ENCODE measurements at regions not wholly inside any gene's neighbourhood (a gene's known extent, or its start where the extent isn't known, plus 50 kb on each side); places are given as distances from the start of the nearest gene placed in this dataset.
"Not testable (repeated sequence)": the region's sequence is repeated elsewhere in the genome, so short reads cannot be mapped to it uniquely, and the experiment has no call there.

DNA sequence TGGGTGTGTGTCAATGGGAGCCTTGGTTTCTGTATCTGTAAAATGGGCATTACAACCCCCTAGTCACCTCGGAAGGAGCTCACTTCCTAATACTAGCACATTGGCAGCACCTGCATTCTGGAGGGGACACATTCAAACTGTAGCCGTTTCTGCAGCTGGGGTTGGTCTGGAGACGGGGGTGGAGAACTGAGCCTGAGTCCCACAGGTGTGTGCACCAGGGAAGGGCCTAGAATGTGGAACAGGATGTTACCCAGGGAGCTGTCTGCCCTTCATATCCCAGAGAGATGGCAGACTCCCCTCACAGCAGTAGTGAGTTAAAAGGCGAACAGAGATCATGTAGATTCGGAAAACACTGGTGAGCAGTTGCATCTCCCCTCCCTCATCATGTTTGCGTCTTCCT, 272.8 kb upstream of the ZNF32 start:
- peaks cover 0 to 7% (median 0%) of the 10 kb centered on the region in 3 donors for H3K9me3 Mint-ChIP-seq
- 100% methylated on average over 1 of the region's 6 CpGs for WGBS (ENCODE audit: insufficient coverage)
- Histone ChIP-seq H3K9me3 (no peaks in the 10 kb centered on the region), H3K4me1 (ENCODE audit: control insufficient read depth in 1 of 2, extremely low read depth in 1 of 2, insufficient read depth in 2 of 2, low read length in 2 of 2) (no peaks in the 10 kb centered on the region), H3K4me3 (ENCODE audit: control insufficient read depth in 1 of 2, extremely low read depth in 1 of 2, low read length in 1 of 2) (no peak overlapping the region), H3K36me3 (ENCODE audit: control insufficient read depth in 2 of 2, extremely low read depth in 1 of 2, insufficient read depth in 1 of 2, low read length in 1 of 2) (no peaks in the 10 kb centered on the region), H3K27me3 (replicated peaks in 1 of 2; ENCODE audit: control insufficient read depth in 2 of 2, extremely low read depth in 1 of 2, insufficient read depth in 2 of 2, low read length in 1 of 2) (peaks cover 0 to 7% of the 10 kb centered on the region in 2 experiments), H3K27ac (ENCODE audit: low read length) (no peak overlapping the region)
- DNase-seq (no peak), ATAC-seq (replicated peaks in 1 of 4) (no peak)
- H3K27ac Mint-ChIP-seq, result no peak overlapping the region
- H3K36me3 Mint-ChIP-seq, result no peaks in the 10 kb centered on the region
- no peaks in the 10 kb centered on the region for H3K4me1 Mint-ChIP-seq
- ChIA-PET CTCF (interaction anchor here in 1 of 2 donors (0.7 kb wide), 1 partner anchor 275 kb away, joined by 7 read pairs; no protein-coding TSS in a partner anchor), POLR2A (no interaction called here)
- H3K4me3 Mint-ChIP-seq, result no peak overlapping the region
- no peaks in the 10 kb centered on the region for H3K27me3 Mint-ChIP-seq

GRCh38 chr10:43920236-43920758, 271.6 kb upstream of the ZNF32 start:
- CTCF ChIA-PET, result interaction anchor here in 1 of 2 donors (0.7 kb wide), 1 partner anchor 44 kb away, joined by 3 read pairs; no protein-coding TSS in a partner anchor
- H3K4me1 ChIP-seq (ENCODE audit: control insufficient read depth in 1 of 2, extremely low read depth in 1 of 2, insufficient read depth in 2 of 2, low read length in 2 of 2); ATAC-seq (replicated peaks in 1 of 4); H3K4me3 Mint-ChIP-seq; DNase-seq; POLR2A ChIA-PET; H3K27me3 Mint-ChIP-seq; H3K27ac Mint-ChIP-seq; H3K4me1 Mint-ChIP-seq; H3K9me3 Mint-ChIP-seq; H3K36me3 Mint-ChIP-seq; H3K27ac ChIP-seq (ENCODE audit: low read length); H3K36me3 ChIP-seq (ENCODE audit: control insufficient read depth in 2 of 2, extremely low read depth in 1 of 2, insufficient read depth in 1 of 2, low read length in 1 of 2); H3K27me3 ChIP-seq (replicated peaks in 1 of 2; ENCODE audit: control insufficient read depth in 2 of 2, extremely low read depth in 1 of 2, insufficient read depth in 2 of 2, low read length in 1 of 2); H3K4me3 ChIP-seq (ENCODE audit: control insufficient read depth in 1 of 2, extremely low read depth in 1 of 2, low read length in 1 of 2); H3K9me3 ChIP-seq: not testable (repeated sequence)
- 87% methylated on average over 12 of the region's 12 CpGs for WGBS (ENCODE audit: insufficient coverage)

GRCh38 chr10:43913676-43914235, 265.1 kb upstream of the ZNF32 start:
- POLR2A ChIA-PET, result no interaction called here
- DNase-seq (peak in 1 of 35 experiments; percentile 9), ATAC-seq (replicated peaks in 1 of 4) (peak in 1 of 4 experiments; percentile 32)
- Mint-ChIP-seq H3K9me3 (peaks cover 0 to 6% (median 0%) of the 10 kb centered on the region in 3 donors), H3K27ac (no peak overlapping the region), H3K4me3 (no peak overlapping the region), H3K36me3 (no peaks in the 10 kb centered on the region), H3K4me1 (peaks cover 0 to 2% (median 2%) of the 10 kb centered on the region in 3 donors), H3K27me3 (no peaks in the 10 kb centered on the region)
- no peaks in the 10 kb centered on the region for H3K9me3 ChIP-seq
- H3K27ac ChIP-seq (ENCODE audit: low read length), result no peak overlapping the region
- H3K4me3 ChIP-seq (ENCODE audit: control insufficient read depth in 1 of 2, extremely low read depth in 1 of 2, low read length in 1 of 2), result no peak overlapping the region
- H3K27me3 ChIP-seq (replicated peaks in 1 of 2; ENCODE audit: control insufficient read depth in 2 of 2, extremely low read depth in 1 of 2, insufficient read depth in 2 of 2, low read length in 1 of 2), result no peaks in the 10 kb centered on the region
- CTCF ChIA-PET, result no interaction called here
- peaks cover 0 to 4% of the 10 kb centered on the region in 2 experiments for H3K4me1 ChIP-seq (ENCODE audit: control insufficient read depth in 1 of 2, extremely low read depth in 1 of 2, insufficient read depth in 2 of 2, low read length in 2 of 2)
- no peaks in the 10 kb centered on the region for H3K36me3 ChIP-seq (ENCODE audit: control insufficient read depth in 2 of 2, extremely low read depth in 1 of 2, insufficient read depth in 1 of 2, low read length in 1 of 2)
- 53% methylated on average over 3 of the region's 8 CpGs for WGBS (ENCODE audit: insufficient coverage)

DNA sequence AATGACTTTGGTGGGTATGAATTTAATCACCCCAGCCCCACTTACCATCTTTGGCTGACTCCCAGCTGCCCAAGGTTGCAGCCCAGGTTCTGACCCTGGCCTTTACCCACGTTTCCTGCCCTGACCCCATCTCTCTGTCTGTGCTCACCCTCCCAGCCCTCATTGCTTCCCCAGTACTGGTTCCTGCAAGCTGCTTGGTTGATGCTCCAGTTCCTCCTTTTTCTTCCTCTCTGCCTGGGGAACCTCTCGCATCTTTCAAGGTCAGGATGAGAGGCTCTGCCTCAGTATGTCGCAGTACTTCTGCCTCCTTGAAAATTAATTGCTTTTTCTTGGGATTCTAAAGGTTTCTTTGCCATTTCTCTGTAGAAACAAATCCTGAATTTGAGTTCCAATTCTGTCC, 263.8 kb upstream of the ZNF32 start:
- Mint-ChIP-seq H3K9me3 (peaks cover 0 to 6% (median 0%) of the 10 kb centered on the region in 3 donors), H3K36me3 (no peaks in the 10 kb centered on the region), H3K4me3 (no peak overlapping the region), H3K27me3 (no peaks in the 10 kb centered on the region), H3K4me1 (peaks cover 0 to 2% (median 2%) of the 10 kb centered on the region in 3 donors), H3K27ac (no peak overlapping the region)
- ChIA-PET CTCF (no interaction called here), POLR2A (no interaction called here)
- 54% methylated on average over 3 of the region's 3 CpGs for WGBS (ENCODE audit: insufficient coverage)
- H3K27me3 ChIP-seq (replicated peaks in 1 of 2; ENCODE audit: control insufficient read depth in 2 of 2, extremely low read depth in 1 of 2, insufficient read depth in 2 of 2, low read length in 1 of 2), result no peaks in the 10 kb centered on the region
- H3K9me3 ChIP-seq, result no peaks in the 10 kb centered on the region
- peaks cover 0 to 4% of the 10 kb centered on the region in 2 experiments for H3K4me1 ChIP-seq (ENCODE audit: control insufficient read depth in 1 of 2, extremely low read depth in 1 of 2, insufficient read depth in 2 of 2, low read length in 2 of 2)
- no peaks in the 10 kb centered on the region for H3K36me3 ChIP-seq (ENCODE audit: control insufficient read depth in 2 of 2, extremely low read depth in 1 of 2, insufficient read depth in 1 of 2, low read length in 1 of 2)
- H3K27ac ChIP-seq (ENCODE audit: low read length), result no peak overlapping the region
- H3K4me3 ChIP-seq (ENCODE audit: control insufficient read depth in 1 of 2, extremely low read depth in 1 of 2, low read length in 1 of 2), result no peak overlapping the region
- DNase-seq (no peak), ATAC-seq (replicated peaks in 1 of 4) (no peak)

DNA sequence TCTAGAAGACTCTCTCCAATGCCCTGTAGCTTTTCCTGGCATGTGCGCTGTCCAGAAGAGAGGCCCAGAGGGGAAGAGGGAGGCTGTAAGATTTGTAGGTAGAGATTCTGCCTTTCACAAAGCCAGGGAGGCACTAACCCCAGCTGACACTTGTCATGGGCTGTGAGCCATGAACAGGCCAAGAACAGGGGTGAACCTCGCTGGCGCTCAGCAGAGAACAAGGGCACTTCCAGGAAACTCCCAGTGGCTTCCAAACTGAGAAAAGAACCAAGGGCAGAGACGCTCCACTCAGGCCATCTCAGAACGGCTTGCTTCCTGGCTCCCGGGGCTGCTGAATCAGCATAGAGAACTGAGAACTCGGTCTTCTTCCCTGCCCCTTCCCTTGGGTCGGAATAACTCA, 257.8 kb upstream of the ZNF32 start:
- Histone ChIP-seq H3K9me3 (no peaks in the 10 kb centered on the region), H3K36me3 (ENCODE audit: control insufficient read depth in 2 of 2, extremely low read depth in 1 of 2, insufficient read depth in 1 of 2, low read length in 1 of 2) (no peaks in the 10 kb centered on the region), H3K4me3 (ENCODE audit: control insufficient read depth in 1 of 2, extremely low read depth in 1 of 2, low read length in 1 of 2) (no peak overlapping the region), H3K4me1 (ENCODE audit: control insufficient read depth in 1 of 2, extremely low read depth in 1 of 2, insufficient read depth in 2 of 2, low read length in 2 of 2) (no peaks in the 10 kb centered on the region), H3K27ac (ENCODE audit: low read length) (no peak overlapping the region), H3K27me3 (replicated peaks in 1 of 2; ENCODE audit: control insufficient read depth in 2 of 2, extremely low read depth in 1 of 2, insufficient read depth in 2 of 2, low read length in 1 of 2) (peaks cover 2 to 30% of the 10 kb centered on the region in 2 experiments)
- H3K9me3 Mint-ChIP-seq, result no peaks in the 10 kb centered on the region
- no peak for ATAC-seq (replicated peaks in 1 of 4)
- no peaks in the 10 kb centered on the region for H3K4me1 Mint-ChIP-seq
- DNase-seq, result no peak
- ChIA-PET POLR2A (no interaction called here), CTCF (no interaction called here)
- no peak overlapping the region for H3K4me3 Mint-ChIP-seq
- no peak overlapping the region for H3K27ac Mint-ChIP-seq
- no peaks in the 10 kb centered on the region for H3K36me3 Mint-ChIP-seq
- WGBS (ENCODE audit: insufficient coverage), result 74% methylated on average over 6 of the region's 8 CpGs
- H3K27me3 Mint-ChIP-seq, result peaks cover 0 to 15% of the 10 kb centered on the region in 2 donors

DNA sequence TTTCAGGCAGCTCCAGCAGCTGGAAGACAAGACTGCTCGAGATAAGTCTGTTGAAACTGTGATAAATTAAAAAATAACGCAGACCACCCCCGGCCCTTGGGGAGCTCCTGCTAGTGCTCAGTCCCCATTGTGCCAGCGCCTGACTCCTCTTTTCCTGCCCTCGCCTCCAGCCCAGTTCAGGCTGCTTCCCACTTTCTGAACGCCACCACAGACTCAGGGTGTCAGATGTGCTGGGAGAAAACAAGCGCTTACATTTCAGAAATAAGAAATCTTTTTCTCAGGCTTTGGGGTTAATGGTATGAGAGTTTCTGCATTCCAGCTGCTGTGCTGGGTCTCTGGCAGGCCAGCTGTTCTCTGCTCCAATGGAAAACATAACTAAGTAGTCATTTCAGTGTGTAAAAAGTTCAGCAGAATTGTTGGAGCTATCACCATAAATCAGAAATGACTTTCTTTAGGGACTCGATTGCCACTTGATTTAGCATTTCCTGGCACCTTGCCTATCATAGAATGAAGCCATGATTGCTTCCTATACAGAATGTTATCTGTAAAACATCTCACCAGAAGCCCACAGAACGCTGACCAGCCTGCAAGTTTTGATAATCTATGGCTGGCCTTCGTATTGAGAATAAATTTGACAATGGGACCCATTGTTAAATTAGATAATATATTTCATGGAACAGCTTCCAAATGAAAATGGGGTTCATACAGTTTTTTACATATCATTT, 257.0 kb upstream of the ZNF32 start:
- Mint-ChIP-seq H3K9me3 (no peaks in the 10 kb centered on the region), H3K27me3 (peaks cover 0 to 16% of the 10 kb centered on the region in 2 donors), H3K36me3 (no peaks in the 10 kb centered on the region), H3K4me3 (no peak overlapping the region), H3K27ac (no peak overlapping the region), H3K4me1 (no peaks in the 10 kb centered on the region)
- no peak overlapping the region for H3K27ac ChIP-seq (ENCODE audit: low read length)
- ATAC-seq (replicated peaks in 1 of 4), result no peak
- 78% methylated on average over 3 of the region's 10 CpGs for WGBS (ENCODE audit: insufficient coverage)
- ChIA-PET POLR2A (no interaction called here), CTCF (no interaction called here)
- no peak for DNase-seq
- H3K4me1 ChIP-seq (ENCODE audit: control insufficient read depth in 1 of 2, extremely low read depth in 1 of 2, insufficient read depth in 2 of 2, low read length in 2 of 2), result no peaks in the 10 kb centered on the region
- no peaks in the 10 kb centered on the region for H3K36me3 ChIP-seq (ENCODE audit: control insufficient read depth in 2 of 2, extremely low read depth in 1 of 2, insufficient read depth in 1 of 2, low read length in 1 of 2)
- peaks cover 2 to 30% of the 10 kb centered on the region in 2 experiments for H3K27me3 ChIP-seq (replicated peaks in 1 of 2; ENCODE audit: control insufficient read depth in 2 of 2, extremely low read depth in 1 of 2, insufficient read depth in 2 of 2, low read length in 1 of 2)
- H3K4me3 ChIP-seq (ENCODE audit: control insufficient read depth in 1 of 2, extremely low read depth in 1 of 2, low read length in 1 of 2), result no peak overlapping the region
- no peaks in the 10 kb centered on the region for H3K9me3 ChIP-seq
